ENCODE measurements at regions not wholly inside any gene's neighbourhood (a gene's known extent, or its start where the extent isn't known, plus 50 kb on each side); places are given as distances from the start of the nearest gene placed in this dataset.
"Not testable (repeated sequence)": the region's sequence is repeated elsewhere in the genome, so short reads cannot be mapped to it uniquely, and the experiment has no call there.

DNA sequence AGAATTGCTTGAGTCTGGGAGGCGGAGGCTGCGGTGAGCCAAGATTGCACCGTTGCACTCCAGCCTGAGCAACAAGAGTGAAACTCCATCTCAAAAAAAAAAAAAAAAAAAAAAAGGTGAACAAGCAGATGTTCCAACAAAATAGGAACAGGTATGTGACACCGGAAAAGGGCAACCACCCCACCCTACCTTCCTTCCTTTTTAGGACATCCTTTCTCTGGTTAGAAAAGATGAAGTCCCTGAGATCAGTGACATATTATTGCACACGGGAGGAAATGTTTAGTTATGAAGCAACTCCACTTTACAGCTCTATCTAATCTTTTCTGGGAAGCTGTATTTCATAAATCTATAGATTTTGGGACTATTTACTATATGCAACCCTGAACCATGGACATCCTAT lies 114.2 kb upstream of the MON1B start:
- no peak for DNase-seq

DNA sequence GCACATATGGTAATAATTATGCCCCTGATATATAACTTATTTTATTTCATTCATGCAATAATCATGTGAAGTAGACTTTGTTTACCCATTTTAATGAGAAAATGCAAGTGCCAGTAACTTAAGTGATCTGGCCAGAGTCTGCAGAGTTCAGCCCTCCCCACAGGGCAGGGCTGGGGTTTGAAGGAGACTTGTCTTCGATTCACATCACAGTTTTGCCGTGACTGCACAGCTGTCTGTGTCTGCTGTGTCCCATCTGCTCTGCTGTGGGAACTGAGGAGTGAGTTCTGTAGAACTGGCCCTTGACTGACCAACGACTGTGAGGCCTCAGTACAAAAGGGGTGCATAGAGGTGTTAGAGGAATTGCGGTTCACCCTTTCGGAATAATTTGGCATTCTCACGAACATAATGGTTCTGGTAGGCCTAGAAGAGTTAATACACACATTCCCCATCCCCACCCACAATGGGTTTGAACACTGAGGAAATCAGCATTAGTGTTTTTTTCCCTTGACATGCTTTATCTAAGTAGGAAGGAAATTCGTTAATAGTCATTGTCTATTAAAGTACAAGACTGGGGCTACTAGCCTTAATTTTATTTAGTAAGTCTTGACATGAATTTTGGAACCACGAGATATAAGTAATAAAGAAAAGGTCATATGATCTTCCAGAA lies 113.6 kb upstream of the MON1B start:
- DNase-seq: no peak

DNA sequence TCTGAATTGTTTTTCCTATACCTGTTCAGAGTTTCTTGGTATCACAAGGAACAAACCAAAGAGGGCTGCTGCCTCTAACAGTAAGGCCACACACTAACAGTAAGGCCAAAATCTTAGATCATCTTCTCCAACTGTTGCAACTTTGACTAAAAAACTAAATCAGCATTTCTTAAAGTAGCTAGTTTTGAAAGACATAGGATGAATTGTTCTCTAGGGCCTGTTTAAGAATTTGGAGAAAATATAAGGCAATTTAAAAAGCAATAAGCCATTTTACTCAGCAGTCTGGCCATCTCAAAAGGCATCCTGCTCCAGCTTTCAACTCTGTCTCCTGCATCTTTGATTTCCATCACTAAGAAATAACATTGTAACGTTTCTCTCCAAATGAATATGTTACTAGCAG lies 105.0 kb upstream of the MON1B start:
- DNase-seq: no peak

DNA sequence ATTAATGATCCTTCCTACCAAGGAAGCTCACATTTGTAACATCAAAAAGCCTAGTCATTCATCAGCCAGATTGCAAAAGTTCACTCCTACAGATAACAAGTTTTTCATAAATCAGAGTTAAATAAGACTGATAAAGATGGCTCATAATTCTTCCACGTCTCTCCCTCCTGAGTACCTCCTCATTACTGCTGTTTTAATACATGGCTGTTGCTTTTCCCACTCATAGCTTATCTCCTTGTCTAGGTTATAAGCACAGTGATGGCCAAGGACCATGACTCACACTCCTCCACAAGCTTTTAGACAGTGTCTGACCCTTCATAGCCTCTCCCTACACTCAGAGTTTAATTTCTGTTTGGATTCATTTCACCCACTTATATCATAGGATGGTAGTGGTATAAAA lies 100.9 kb upstream of the MON1B start:
- DNase-seq: no peak

DNA sequence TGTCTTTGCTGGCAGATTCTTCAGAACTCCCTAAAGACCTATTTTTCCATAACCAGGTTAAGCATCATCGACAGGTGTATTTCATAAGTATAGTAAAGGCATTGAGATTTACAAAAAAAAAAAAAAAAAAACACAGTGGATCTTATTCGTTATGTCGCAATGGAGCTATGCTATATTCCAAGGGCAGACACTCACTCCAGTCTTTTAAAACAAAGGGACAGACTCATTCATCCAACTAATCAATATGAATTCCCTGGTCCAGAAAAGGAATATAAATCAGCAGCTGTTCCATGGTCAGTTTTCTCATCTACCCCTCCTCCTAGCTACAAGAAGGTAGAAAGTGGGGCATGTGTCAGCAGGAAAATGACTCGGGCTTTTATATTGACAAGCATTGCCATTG lies 97.7 kb upstream of the MON1B start:
- no peak for DNase-seq

DNA sequence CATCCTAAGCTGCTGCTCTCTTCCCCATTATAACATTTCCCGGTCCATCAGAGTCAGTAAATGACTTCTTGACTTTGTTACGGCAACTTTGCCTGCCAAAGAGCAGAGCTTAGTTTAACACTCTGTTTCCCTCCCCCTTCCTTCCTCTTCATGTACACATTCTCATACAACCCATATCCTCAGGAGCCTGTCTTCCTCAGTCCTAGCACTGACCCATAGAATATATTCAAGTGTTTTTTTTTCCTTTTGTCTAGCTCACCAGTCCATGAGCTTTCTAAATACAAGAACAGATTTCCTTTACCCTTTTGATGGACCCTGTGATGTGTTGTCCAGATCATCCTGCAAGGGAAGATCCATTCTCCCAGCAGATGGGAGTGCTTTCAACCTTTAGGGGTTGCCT lies 97.0 kb upstream of the MON1B start:
- DNase-seq: no peak

DNA sequence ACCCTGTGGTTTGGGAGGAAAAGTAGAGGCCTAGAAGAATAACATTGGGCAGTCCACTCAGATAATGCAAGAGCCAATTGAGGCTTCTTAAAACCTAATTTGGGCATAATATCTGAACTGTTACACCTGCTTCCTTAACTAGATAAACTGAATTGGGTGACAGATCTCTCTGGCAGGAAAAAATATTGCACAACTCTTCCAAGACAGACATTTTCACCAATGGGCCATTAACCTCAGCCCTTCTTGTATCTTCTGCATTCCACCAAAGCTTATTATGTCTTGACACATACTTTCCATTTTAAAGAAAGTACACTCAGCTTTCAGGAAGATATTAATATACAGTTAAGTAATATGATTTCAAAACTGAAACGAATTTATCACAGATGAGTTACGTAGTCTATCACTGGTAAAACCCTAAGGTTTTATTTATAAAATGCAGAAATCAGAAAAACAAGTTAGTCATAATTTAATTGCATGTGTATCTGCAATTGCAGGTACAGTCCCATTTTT lies 79.9 kb upstream of the MON1B start:
- DNase-seq: peak; percentile 3

DNA sequence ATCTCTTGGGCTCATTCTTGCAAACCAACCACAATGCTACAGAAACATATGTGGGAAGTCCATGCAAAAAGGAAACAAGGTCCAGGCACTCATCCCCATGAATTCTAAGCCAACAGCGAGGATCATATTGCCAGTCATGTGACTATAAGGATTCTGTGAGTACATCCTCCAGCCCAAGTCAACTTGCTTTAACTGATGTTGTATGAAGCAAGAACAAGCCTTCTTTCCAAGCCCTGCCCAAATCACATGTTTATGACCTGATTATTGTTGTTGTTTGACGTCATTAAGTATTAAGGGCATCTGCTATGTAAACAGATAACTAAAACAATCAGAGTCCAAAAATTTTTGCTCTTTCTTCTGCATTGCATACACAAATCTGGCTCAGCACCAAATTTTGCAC lies 78.2 kb upstream of the MON1B start:
- DNase-seq: no peak

DNA sequence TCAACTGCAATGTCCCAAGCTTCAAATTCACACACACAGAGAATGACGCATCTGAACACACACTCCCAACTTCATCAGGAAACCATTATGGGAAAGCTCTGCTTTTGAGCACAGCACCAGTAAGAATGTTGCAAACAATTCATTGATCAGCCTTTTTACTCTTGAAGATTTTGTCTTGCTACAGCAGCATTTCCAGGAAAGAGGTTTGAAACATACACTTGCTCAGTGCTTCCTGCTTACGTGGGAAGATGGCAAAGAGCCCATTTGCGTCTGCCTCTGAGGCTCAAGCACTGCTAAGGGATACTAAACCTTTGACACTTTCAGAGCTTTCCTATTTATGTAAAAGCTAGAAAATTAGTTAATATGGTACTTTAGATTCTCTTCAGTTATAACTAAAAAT lies 77.2 kb upstream of the MON1B start:
- DNase-seq: no peak

DNA sequence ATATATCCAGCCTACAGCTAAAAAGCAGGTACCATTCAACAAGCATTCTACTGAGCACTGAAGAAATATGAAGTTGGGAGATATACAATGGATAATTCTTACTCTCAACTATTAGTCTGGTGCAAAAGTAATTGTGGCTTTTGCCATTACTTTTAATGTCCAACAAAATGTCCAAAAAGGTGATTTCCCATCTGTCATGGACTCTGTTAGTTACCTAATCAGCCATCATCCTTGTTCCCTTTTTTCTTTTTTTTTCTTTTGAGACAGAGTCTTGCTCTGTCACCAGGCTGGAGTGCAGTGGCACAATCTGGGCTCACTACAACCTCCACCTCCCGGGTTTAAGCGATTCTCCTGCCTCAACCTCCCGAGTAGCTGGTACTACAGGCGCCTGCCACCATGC lies 76.6 kb upstream of the MON1B start:
- DNase-seq: not testable (repeated sequence)

DNA sequence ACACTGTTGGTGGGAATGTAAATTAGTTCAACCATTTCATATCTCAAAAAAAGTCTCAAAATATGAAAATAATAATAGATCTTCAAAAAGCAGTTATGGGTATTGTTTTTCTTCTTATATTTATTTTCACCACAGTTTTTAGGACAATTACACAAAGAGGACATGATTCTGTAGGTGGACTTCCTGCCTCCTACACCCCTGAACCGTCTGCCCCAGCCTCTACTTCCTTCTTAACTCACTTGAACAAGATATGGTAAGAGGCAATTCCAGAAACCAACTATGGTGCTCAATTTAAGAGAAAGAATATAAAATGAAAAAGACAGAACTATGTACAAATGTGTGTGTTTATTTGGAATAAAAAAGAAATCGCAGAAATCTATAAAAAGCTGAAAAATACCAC lies 74.1 kb upstream of the MON1B start:
- DNase-seq: no peak

DNA sequence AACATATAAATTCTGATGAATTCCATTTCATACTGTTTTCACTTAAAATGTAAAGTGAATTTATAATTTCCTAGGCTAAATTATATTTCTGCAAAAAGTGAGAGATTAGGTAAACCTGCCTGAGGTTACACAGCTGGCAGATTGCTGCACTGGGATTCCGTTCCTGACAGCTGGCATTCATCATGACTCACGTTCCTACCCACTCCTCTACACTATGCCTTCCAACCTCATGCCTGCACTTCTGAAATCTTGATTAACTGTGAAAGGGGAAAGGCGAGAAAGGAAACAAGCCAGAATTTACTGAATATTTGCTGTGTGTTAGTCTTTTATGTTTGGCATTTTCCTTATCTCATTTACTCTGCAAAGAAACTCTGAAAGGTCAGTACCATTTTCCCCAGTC lies 73.3 kb upstream of the MON1B start:
- DNase-seq: no peak

DNA sequence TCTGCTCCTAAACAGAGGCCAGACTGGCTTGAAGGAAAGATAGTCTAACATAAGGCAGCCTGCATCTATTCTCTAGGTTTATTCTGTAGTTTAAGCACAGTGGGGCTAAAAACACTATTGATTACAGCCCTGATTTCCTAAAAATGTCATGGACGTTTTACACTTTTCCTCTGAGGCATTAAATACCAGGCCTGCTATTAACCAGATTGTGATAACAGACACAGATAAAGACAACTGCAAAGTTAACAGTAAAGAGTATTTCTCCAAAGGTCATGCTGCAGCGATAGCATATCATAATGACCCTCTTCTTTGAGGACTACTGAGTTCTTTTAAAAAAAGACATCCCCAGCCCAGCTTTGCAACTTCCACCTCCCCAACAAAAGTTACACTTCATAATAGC lies 59.6 kb upstream of the MON1B start:
- no peak for DNase-seq

DNA sequence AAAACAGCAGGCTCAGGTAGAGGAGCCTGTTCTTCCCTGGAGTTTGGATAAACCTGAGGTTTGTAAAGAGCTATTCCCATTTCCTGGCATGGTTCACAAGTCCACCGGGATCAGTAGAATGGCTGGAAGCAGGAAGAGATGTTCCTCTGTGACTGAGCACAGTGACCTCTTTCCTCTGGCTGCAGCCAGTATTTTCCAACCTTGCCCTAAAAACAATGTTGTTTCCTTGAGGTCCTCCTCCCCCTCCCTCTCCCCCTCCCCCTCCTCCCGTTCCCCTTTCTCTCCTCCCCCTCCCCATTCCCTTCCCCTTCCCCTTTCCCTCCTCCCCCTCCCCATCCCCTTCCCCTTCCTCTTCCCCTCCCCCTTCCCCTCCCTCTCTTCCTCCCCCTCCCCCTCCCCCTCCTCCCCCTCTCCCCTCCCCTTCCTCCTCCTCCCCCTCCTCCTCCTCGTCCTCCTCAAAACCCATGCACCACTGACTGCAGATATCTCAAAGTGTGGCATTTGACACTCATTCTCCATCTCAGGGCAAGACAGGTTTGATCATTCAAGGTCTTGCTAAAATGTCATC lies 58.9 kb upstream of the MON1B start:
- DNase-seq: no peak

DNA sequence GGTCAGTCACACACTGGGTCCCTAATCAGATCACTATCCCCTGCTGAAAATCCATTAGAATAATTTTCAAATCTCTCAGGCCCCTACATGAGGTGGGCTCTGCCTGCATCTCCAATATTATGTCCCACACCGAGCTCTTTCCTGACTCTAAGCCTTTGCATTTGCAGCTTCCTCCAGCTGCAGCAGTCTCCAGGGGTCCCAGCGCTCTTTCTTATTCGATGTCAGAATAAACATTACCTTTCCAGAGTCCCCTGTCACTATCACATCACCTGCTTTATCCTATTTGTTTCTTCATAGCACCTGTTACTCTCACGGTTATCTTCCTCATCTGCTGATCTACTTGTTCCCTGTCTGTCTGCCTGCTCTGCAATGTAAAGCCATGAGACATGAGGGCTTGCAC lies 57.3 kb upstream of the MON1B start:
- no peak for DNase-seq

DNA sequence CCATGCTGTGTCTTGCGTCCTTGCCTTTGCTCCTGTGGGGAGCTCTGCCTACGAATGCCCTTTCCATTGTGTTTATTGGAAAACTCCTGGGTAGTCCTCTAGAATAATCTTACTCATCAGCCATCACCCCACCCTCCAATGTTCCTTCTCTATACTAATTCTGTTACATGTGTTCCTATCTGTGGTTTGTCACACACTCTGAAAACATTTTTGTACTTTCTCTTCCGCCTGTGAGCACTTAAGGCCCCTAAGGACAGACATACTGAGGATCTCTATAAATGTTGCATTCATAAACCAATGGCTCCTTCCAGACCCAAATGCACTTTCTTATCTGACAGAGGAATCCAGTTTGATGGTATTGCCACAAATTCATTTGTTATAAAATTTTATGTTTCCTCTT lies 53.9 kb upstream of the MON1B start:
- DNase-seq: peak; percentile 2

All from OCI-M1 (cell line).